ENCODE measurements at regions not wholly inside any gene's neighbourhood (a gene's known extent, or its start where the extent isn't known, plus 50 kb on each side); places are given as distances from the start of the nearest gene placed in this dataset.

- TF ChIP-seq CTCF (IDR thresholded peaks at IDR 0.05) (no peak), EP300 (IDR thresholded peaks at IDR 0.05) (no peak)
Measured at GRCh38 chr6:146961831-146962230, 242.4 kb upstream of the STXBP5 start.
